Sigmoid colon (tissue), 3 donors: ENCODE measurements at regions not wholly inside any gene's neighbourhood (a gene's known extent, or its start where the extent isn't known, plus 50 kb on each side); places are given as distances from the start of the nearest gene placed in this dataset.

Source experiments
- CTCF ChIP-seq, 4 experiments: fragments of 450-650 bp in 3 of 4; fragments of 200-600 bp in 1 of 4; IDR thresholded peaks; one replicate each; pipeline ENCODE4 v1.5.1; 2016 to 2019; ENCODE audit warnings: antibody characterized with exemption in 4 of 4, mild to moderate bottlenecking in 3 of 4, moderate library complexity in 2 of 4
- POLR2A ChIP-seq, 2 donors: fragments of 450-650 bp; IDR thresholded peaks; one replicate each; pipeline ENCODE4 v1.6.1; 2016; ENCODE audit warnings: antibody characterized with exemption in 2 of 2, mild to moderate bottlenecking in 2 of 2, moderate library complexity in 2 of 2

GRCh38 chr11:24060125-24060524, 436.7 kb upstream of the LUZP2 start:
- TF ChIP-seq POLR2A (IDR thresholded peaks at IDR 0.05) (no peak), CTCF (IDR thresholded peaks at IDR 0.05) (no peak)
